ENCODE measurements at regions not wholly inside any gene's neighbourhood (a gene's known extent, or its start where the extent isn't known, plus 50 kb on each side); places are given as distances from the start of the nearest gene placed in this dataset.

- Histone ChIP-seq H3K27me3 (replicated peaks; ENCODE audit: control insufficient read depth, insufficient read depth, low read length) (no peaks in the 10 kb centered on the region), H3K36me3 (ENCODE audit: control insufficient read depth, insufficient read depth, low read length) (no peaks in the 10 kb centered on the region), H3K4me3 (replicated peaks; ENCODE audit: low read depth, low read length) (no peak overlapping the region)
- no peak for DNase-seq (ENCODE audit: extremely low read depth, insufficient read length)
- no peak for TF ChIP-seq CTCF (IDR thresholded peaks at IDR 0.05; ENCODE audit: insufficient read depth, low read length, poor library complexity, severe bottlenecking)
These were observed 116.0 kb upstream of the RTL1 start for GRCh38 chr14:101019541-101019940.

DNA sequence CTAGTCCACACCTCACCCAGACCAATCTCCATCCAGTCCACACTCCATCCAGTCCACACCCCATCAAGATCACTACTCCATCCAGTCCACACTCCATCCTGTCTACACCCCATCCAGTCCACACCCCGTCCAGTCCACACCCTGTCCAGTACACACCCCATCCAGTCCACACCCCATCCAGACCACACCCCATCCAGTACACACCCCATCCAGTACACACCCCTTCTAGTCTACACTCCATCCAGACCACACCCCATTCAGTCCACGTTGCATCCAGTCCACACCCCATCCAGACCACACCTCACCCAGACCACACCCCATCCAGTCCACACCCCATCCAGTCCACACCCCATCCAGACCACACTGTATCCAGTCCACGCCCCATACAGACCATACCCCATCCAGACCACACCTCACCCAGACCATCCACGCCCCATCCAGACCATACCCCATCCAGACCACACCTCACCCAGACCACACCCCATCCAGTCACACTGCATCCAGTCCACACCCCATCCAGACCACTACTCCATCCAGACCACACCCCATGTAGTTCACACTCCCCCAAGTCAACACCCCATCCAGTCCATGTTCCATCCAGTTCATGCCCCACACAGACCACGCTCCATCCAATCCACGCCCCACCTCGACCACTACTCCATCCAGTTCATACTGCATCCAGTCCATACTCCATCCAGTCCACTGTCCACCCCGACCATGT is 116.6 kb upstream of the RTL1 start:
- H3K36me3 ChIP-seq (ENCODE audit: control insufficient read depth, insufficient read depth, low read length): no peaks in the 10 kb centered on the region
- DNase-seq (ENCODE audit: extremely low read depth, insufficient read length): no peak
- H3K4me3 ChIP-seq (replicated peaks; ENCODE audit: low read depth, low read length): no peak overlapping the region
- no peaks in the 10 kb centered on the region for H3K27me3 ChIP-seq (replicated peaks; ENCODE audit: control insufficient read depth, insufficient read depth, low read length)
- no peak for TF ChIP-seq CTCF (IDR thresholded peaks at IDR 0.05; ENCODE audit: insufficient read depth, low read length, poor library complexity, severe bottlenecking)

DNA sequence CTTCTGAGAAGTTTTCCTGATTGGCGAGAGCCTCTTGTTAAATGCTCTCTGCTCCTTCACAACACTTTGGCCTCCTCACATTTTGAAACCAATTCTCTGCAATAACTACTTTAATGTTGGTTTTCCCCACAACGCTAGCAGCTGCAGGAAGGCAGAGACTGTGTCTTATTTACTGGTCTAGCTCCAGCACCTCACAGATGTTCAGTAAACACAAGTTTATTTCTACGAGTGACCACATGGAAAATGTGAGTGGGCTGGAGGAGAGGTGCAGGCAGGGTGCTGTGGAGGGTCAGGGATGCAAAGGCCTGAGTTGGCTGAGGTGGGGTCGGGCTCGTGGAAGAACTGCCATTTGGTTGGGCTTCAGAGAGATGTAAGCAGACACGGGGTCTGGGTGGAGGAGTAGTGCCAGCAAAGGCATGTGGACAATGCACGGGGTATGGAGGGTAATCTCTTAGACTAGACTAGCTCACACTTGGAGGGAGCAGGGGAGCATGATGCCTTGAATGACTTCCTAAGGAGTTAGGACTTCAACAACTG is 117.4 kb upstream of the RTL1 start:
- no peaks in the 10 kb centered on the region for H3K27me3 ChIP-seq (replicated peaks; ENCODE audit: control insufficient read depth, insufficient read depth, low read length)
- no peak for DNase-seq (ENCODE audit: extremely low read depth, insufficient read length)
- no peaks in the 10 kb centered on the region for H3K36me3 ChIP-seq (ENCODE audit: control insufficient read depth, insufficient read depth, low read length)
- no peak for TF ChIP-seq CTCF (IDR thresholded peaks at IDR 0.05; ENCODE audit: insufficient read depth, low read length, poor library complexity, severe bottlenecking)
- H3K4me3 ChIP-seq (replicated peaks; ENCODE audit: low read depth, low read length): no peak overlapping the region

DNA sequence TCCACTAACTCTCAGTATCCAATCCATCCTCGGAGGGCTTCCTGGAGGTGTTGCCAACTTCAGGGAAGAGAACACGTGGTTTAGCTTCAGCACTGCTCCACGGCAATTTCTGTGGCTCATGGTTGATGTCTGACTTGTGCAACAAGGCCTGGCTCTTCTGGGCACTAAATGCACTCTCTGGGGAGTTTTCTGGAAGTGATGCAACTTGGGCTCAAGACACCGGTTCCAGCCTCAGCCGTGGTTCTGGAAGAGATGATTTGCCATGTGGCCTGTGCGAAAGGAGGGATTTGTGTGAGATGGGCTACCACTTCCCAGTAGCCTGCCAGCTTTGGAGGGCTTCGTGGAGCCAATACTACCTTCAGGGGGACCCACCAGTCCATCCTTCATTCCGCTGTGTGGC is 118.6 kb upstream of the RTL1 start:
- no peaks in the 10 kb centered on the region for H3K36me3 ChIP-seq (ENCODE audit: control insufficient read depth, insufficient read depth, low read length)

GRCh38 chr14:101022916-101023435 is 119.5 kb upstream of the RTL1 start:
- Histone ChIP-seq H3K27me3 (replicated peaks; ENCODE audit: control insufficient read depth, insufficient read depth, low read length) (no peaks in the 10 kb centered on the region), H3K36me3 (ENCODE audit: control insufficient read depth, insufficient read depth, low read length) (no peaks in the 10 kb centered on the region), H3K4me3 (replicated peaks; ENCODE audit: low read depth, low read length) (no peak overlapping the region)
- no peak for DNase-seq (ENCODE audit: extremely low read depth, insufficient read length)
- no peak for TF ChIP-seq CTCF (IDR thresholded peaks at IDR 0.05; ENCODE audit: insufficient read depth, low read length, poor library complexity, severe bottlenecking)

More for the DNA sequence above, 118.6 kb upstream of the RTL1 start:
- DNase-seq (ENCODE audit: extremely low read depth, insufficient read length): no peak
- Histone ChIP-seq H3K4me3 (replicated peaks; ENCODE audit: low read depth, low read length) (no peak overlapping the region), H3K27me3 (replicated peaks; ENCODE audit: control insufficient read depth, insufficient read depth, low read length) (no peaks in the 10 kb centered on the region)
- TF ChIP-seq CTCF (IDR thresholded peaks at IDR 0.05; ENCODE audit: insufficient read depth, low read length, poor library complexity, severe bottlenecking): no peak
